Thyroid gland (tissue), 4 donors: ENCODE measurements at regions not wholly inside any gene's neighbourhood (a gene's known extent, or its start where the extent isn't known, plus 50 kb on each side); places are given as distances from the start of the nearest gene placed in this dataset.

ENCODE experiments used
- POLR2A ChIP-seq, 2 donors: fragments of 450-650 bp; IDR thresholded peaks; one replicate each; pipeline ENCODE4 v1.6.1; 2017; ENCODE audit warnings: antibody characterized with exemption in 2 of 2, mild to moderate bottlenecking in 2 of 2, moderate library complexity in 1 of 2
- TF ChIP-seq, protein P1 (sequence below), 6 experiments: fragments of 200-600 bp in 3 of 6; fragments of 450-650 bp in 3 of 6; sonication (generic) in 3 of 6; IDR thresholded peaks; one replicate each; pipeline ENCODE4 v1.5.1; 2016 to 2019; ENCODE audit warnings: antibody characterized with exemption in 6 of 6, mild to moderate bottlenecking in 2 of 6, inconsistent platforms in 1 of 6, moderate library complexity in 1 of 6

DNA sequence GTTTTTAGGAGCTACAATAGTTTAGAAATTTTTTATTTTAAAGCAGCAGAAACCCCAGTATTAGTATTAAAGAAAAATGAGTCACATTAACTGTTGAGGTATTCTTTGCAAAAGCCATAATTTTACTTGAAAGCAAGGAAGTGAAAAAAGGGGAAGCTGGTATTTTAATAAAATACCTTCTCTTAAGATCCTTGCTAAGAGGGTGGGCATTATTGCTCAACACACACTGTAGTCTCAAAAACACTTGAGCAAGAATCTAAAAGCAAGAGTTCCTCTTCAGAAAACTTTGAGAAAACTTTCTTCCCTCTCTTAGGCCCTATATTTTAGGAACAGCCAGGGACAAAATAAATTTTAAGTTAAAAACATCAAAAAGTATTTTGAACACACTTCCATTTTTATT, 259.4 kb upstream of the DIAPH2 start:
- TF ChIP-seq, protein P1, sequence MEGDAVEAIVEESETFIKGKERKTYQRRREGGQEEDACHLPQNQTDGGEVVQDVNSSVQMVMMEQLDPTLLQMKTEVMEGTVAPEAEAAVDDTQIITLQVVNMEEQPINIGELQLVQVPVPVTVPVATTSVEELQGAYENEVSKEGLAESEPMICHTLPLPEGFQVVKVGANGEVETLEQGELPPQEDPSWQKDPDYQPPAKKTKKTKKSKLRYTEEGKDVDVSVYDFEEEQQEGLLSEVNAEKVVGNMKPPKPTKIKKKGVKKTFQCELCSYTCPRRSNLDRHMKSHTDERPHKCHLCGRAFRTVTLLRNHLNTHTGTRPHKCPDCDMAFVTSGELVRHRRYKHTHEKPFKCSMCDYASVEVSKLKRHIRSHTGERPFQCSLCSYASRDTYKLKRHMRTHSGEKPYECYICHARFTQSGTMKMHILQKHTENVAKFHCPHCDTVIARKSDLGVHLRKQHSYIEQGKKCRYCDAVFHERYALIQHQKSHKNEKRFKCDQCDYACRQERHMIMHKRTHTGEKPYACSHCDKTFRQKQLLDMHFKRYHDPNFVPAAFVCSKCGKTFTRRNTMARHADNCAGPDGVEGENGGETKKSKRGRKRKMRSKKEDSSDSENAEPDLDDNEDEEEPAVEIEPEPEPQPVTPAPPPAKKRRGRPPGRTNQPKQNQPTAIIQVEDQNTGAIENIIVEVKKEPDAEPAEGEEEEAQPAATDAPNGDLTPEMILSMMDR (IDR thresholded peaks at IDR 0.05), result no peak
- TF ChIP-seq POLR2A (IDR thresholded peaks at IDR 0.05), result no peak
